Jurkat, Clone E6-1 (cell line): ENCODE measurements at regions not wholly inside any gene's neighbourhood (a gene's known extent, or its start where the extent isn't known, plus 50 kb on each side); places are given as distances from the start of the nearest gene placed in this dataset.
"Not testable (repeated sequence)": the region's sequence is repeated elsewhere in the genome, so short reads cannot be mapped to it uniquely, and the experiment has no call there.

Experiments
- DNase-seq: peaks from one replicate; pipeline ENCODE4 v3.0.0-alpha.2; 2011; ENCODE audit warnings: low read depth, low spot score
- H3K4me3 ChIP-seq: 2 replicates; pipeline ENCODE4 v1.5.1; 2011; ENCODE audit warnings: mild to moderate bottlenecking, low read length, control low read depth, moderate library complexity

DNA sequence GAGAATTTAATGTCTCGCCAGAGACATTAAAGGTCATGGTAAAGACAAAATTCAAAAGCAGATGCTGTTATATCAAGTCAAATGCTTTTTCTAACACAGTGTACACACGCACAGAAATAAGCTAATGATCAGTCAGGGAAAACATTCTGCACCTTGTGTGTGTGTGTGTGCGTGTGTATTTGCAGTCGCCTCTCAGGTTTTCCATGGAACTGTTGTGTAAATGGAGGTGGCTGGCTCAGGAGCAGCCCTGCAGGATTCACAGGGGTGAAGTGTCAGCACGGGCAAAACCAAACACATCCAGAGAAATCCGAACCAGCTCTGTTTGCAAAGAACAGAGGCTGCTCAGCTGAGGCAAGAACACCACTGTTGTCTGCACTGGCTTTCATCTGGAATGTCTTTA, 76.2 kb upstream of the YWHAQ start:
- no peak overlapping the region for H3K4me3 ChIP-seq
- DNase-seq = no peak

GRCh38 chr2:9707611-9708160, 76.9 kb upstream of the YWHAQ start:
- DNase-seq = no peak
- H3K4me3 ChIP-seq = no peak overlapping the region

GRCh38 chr2:9708683-9709538, 78.1 kb upstream of the YWHAQ start:
- no peak overlapping the region for H3K4me3 ChIP-seq
- no peak for DNase-seq

DNA sequence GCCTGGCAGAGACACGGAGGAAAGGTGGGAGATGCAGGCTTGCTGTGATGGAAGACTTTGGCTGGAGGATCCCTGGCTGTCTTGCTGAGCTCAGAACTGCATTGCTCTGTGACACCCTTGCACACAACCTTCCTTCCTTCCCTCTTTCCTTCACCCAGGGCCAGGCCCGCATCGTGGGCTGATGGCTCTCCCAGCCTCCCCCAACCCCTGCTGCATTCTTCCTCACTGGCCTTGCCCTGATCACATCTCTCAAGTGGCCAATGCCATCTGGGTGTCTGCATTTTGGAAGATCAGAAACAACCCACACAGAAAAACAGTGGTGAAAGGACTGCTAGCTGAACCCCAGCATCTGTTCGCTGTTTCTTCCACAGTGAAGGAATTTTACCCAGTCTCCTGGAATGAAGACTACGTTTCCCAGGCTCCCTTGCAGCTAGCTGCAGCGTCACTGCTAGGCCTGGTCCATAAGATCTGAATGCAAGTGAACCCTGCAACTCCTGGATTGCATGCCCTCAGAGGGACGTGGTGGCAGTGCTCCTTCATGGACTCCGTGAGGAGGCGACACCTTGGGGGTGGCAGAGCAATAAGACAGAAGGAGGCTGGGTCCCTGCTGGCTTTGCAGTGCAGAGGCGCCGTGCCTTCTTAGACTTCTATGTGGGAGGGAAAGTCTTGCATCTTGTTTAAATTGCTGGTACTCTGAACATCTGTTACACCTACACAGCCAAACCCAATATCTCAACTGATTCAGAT, 78.9 kb upstream of the YWHAQ start:
- no peak overlapping the region for H3K4me3 ChIP-seq
- DNase-seq = no peak

DNA sequence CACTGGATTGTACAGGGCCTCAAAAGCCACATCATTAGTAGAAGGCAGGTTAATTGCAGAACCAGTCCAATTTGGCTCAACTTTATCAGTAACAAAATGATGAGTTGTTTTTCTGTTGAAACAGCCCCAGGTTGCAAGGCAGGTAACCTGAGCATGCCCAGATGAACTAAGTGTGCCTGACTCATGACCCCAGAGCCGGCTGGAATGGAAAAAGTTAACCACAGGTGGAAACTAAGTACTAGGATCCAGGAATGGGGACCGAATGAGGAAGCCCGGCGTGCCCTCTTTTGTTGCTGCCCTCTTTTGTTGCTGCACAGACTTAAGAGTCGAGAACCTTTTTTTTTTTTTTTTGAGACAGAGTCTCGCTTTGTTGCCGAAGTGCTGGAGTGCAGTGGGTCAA, 79.5 kb upstream of the YWHAQ start:
- no peak overlapping the region for H3K4me3 ChIP-seq
- no peak for DNase-seq

DNA sequence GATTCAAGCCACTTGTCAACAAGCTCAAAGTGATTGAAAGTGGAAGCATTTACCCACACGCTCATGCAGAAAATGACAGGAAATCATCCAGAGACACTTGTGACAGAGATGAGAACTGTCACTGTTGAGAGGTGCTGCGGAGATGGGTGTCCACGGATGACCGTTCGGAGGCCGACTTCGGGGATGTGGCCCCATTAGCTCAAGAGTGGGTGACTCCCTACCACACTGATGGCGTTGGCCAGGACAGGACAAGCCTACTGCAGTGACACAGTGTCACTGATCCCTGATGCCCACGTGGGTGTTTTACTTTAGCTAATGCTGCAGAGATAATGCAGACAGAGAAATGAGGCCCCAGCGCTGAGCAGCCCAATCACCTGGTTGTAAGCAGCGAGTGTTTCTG, 81.5 kb upstream of the YWHAQ start:
- DNase-seq = no peak
- no peak overlapping the region for H3K4me3 ChIP-seq

DNA sequence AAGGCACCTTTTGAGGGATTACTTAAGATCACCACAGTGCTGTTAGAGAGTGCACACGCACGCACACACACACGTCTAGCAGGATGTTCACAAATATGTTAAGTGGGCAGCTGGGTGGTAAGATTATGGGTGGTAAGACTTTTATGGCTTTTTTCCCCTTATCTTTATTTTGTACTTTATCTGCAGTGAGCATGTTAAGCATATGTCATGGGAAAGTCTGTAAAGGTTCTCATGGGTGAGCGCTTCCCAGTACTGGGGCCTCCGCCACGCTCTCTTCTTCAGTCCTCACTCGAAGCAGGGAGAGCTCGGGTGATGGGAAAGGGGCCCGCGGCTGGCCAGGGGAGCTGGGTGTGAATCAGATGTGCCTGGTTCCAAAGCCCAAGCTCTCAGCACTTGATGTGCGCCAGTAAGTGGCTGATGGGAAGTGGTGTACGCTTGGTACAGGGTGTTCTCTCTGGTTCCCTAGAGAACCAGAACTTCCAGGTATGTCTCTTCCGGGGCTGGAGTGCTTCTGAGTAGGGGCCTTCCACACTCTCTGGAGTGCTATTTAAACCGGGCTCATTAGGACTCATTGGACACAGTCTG, 83.9 kb upstream of the YWHAQ start:
- no peak for DNase-seq
- no peak overlapping the region for H3K4me3 ChIP-seq

DNA sequence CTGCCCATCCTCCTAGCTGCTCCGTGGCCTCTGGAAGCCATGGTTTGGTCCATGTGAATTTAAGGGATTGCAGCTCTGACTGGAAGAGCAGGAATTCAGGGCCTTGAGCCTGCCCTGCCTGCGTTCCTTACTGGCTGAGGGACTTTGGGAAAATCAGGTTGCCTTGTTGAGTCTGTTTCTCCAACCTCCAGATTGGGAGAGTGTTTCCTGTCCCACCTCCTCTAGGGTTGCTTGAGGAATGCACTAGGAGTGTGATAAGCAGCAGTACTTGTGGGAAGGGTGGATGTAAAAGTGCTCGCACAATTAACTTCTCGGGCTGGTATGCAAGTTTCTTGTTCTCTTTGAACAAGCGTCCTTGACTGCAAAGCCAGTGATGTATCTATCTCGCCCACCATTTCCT, 84.4 kb upstream of the YWHAQ start:
- H3K4me3 ChIP-seq = no peak overlapping the region
- DNase-seq = no peak

DNA sequence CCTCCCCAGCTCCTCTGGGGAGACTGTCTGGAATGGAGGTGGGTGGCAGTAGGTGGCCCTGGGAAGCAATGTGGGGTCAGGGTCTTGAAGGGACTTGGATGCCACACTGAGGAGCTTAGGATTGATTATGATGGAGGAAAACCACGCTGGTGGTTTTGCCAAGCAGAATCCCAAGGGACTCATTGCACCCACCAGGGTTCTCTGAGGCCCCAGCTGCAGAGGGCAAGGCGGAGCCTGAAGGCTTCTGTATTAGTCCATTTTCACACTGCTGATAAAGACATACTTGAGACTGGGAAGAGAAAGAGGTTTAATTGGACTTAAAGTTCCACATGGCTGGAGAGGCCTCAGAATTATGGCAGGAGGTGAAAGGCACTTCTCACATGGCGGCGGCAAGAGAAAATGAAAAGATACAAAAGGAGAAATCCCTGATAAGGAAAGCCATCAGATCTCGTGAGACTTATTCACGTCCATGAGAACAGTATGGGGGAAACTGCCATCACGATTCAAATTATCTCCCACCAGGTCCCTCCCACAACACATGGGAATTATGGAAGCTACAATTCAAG, 87.2 kb upstream of the YWHAQ start:
- DNase-seq = no peak
- H3K4me3 ChIP-seq = no peak overlapping the region

DNA sequence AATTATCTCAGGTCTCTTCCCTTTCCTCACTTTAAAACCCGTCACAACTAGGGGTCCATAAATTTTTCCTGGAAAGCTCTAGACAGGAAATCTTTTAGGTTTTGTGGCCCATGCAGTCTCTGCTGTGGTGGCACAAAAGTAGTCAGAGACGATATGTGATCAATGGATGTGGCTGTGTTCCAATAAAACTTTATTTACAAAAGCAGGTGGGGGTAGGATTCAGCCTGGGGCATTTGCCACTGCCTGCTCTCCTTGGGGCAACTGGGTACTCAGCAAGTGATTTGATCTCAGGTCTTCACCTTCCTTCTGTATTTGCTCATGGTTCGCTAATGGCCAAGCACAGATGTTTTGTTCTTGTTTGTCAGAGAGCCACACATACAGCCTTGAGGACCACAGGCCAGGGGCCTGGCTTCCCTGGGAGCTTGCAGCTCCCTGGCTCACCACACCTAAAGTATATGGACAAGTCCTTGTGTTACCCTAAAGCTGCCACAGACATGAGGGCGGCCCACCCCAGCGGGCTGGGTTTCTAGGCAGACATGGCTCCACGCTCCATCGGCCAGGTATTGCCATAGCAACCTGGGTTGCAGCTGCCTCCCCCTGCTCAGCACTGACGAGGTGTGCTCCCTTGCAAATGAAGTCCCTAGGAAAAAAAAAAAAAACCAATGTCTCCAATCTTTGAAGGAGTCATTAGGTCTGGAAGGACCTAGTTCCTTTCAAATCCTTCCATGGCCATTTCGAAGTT, 89.7 kb upstream of the YWHAQ start:
- no peak for DNase-seq
- no peak overlapping the region for H3K4me3 ChIP-seq

DNA sequence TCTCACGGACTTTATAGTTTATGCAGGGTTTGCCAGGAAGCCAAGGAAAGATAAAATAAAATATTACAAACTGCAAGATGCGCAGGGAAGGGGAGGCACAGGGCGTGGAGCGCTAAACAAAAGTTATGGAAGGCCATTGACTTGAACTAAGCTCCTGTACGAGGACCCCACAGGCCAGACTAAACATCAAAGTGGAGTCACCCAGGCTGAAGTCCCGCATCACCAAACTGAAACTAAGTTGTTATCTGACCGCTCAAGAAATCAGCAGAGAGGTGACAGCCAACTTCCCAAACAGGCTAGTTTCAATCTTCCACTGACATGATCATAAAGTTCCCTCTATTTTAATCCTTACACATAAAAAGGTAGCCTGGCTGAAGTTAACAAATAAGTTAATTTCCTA, 90.5 kb upstream of the YWHAQ start:
- DNase-seq = no peak
- no peak overlapping the region for H3K4me3 ChIP-seq

- DNase-seq = no peak
- no peak overlapping the region for H3K4me3 ChIP-seq
Observed at GRCh38 chr2:9722451-9722850, 91.7 kb upstream of the YWHAQ start.

DNA sequence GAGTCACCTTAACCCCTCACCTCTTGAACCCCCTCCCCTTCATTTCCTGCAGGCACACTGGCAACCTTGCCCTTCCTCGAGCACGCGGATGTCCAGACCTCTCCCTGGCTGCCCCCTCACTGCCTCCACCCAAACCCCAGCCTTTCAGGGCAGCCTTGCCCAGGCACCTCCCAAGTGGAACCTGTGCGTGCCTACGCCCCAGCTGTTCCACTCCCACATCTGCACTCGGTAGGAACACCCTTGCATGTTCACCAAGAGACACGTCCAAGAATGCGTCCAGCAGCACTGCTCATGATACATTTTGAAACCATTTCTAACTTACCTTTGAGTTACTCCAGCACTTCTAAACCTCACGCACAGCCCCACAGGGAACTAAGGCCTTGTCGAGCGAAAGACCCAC, 93.8 kb upstream of the YWHAQ start:
- H3K4me3 ChIP-seq = no peak overlapping the region
- DNase-seq = no peak

DNA sequence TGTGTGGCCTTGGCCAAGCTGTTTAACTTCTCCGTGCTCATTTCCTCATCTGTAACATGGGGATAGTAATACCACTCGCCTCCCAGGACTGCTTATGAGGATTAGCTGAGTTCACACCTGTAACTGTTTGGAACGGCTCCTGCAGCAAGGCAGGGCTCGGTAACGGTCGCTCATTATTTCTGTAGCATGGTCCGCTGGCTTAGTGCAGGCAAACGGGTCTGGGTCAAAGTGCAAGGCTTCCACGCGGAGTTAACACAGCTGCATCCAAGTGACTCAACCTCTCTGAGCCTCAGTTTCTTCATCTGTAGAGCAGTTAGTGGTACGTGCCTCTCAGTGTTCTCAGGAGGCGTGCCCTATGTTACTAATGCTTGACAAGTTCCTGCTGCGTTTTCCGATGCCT, 94.3 kb upstream of the YWHAQ start:
- DNase-seq = no peak
- no peak overlapping the region for H3K4me3 ChIP-seq

DNA sequence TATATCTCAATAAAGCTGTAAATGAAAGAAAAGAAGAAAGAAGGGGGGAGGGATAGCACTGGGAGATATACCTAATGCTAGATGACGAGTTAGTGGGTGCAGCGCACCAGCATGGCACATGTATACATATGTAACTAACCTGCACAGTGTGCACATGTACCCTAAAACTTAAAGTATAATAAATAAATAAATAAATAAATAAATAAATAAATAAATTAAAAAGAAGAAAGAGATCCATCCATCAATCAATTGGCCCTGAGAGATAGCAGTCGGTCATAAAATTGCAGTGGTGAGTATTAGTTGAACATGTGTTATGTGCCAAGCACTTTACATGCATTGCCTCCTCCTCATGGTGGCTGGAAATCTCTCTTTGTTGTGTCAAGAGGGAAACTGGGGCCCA, 95.2 kb upstream of the YWHAQ start:
- not testable (repeated sequence) for H3K4me3 ChIP-seq, DNase-seq

DNA sequence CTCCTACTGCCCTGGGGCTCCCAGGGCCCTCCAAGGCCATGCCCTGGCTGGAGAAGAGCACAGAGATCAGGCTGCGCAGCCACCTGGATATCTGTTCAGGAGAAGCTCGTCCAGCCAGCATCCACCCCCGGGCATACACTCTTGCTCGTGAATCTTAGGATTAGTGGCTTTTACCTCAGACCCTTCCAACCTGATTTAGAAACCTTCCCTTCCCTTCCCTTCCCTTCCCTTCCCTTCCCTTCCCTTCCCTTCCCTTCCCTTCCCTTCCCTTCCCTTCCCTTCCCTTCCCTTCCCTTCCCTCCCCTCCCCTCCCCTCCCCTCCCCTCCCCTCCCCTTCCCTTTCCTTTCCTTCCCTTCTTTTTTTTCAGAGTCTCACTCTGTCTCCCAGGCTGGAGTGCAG, 99.7 kb upstream of the YWHAQ start:
- DNase-seq, H3K4me3 ChIP-seq: not testable (repeated sequence)

GRCh38 chr2:9732824-9733223, 102.0 kb upstream of the YWHAQ start:
- no peak for DNase-seq
- H3K4me3 ChIP-seq = no peak overlapping the region

DNA sequence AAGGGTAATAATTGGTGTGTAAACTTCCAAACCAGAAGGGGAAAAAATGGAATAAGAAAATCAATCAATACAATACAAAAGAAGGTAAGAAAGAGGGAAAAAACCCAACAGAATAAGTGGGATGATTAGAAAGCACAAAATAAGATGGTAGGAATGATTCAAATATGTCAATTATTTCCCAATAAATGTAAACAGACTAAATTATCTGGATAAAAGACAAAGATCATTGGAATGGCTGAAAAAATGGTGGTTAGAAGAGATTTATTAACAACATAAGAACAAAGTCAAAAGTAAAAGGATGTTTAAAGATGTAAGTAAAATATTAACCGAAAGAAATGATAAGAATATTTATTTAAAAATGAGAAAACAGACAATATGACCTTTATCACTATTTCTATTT, 103.5 kb upstream of the YWHAQ start:
- no peak overlapping the region for H3K4me3 ChIP-seq
- no peak for DNase-seq

GRCh38 chr2:9735335-9735734, 104.5 kb upstream of the YWHAQ start:
- peak; percentile 16 for DNase-seq
- H3K4me3 ChIP-seq = no peak overlapping the region
